ENCODE measurements at regions not wholly inside any gene's neighbourhood (a gene's known extent, or its start where the extent isn't known, plus 50 kb on each side); places are given as distances from the start of the nearest gene placed in this dataset.

- TF ChIP-seq POLR2A (IDR thresholded peaks at IDR 0.05) (no peak), CTCF (IDR thresholded peaks at IDR 0.05) (no peak)
These were observed 341.8 kb downstream of the ANKRD30A start for GRCh38 chr10:37467246-37467645.
